ENCODE measurements at regions not wholly inside any gene's neighbourhood (a gene's known extent, or its start where the extent isn't known, plus 50 kb on each side); places are given as distances from the start of the nearest gene placed in this dataset.
"Not testable (repeated sequence)": the region's sequence is repeated elsewhere in the genome, so short reads cannot be mapped to it uniquely, and the experiment has no call there.

DNA sequence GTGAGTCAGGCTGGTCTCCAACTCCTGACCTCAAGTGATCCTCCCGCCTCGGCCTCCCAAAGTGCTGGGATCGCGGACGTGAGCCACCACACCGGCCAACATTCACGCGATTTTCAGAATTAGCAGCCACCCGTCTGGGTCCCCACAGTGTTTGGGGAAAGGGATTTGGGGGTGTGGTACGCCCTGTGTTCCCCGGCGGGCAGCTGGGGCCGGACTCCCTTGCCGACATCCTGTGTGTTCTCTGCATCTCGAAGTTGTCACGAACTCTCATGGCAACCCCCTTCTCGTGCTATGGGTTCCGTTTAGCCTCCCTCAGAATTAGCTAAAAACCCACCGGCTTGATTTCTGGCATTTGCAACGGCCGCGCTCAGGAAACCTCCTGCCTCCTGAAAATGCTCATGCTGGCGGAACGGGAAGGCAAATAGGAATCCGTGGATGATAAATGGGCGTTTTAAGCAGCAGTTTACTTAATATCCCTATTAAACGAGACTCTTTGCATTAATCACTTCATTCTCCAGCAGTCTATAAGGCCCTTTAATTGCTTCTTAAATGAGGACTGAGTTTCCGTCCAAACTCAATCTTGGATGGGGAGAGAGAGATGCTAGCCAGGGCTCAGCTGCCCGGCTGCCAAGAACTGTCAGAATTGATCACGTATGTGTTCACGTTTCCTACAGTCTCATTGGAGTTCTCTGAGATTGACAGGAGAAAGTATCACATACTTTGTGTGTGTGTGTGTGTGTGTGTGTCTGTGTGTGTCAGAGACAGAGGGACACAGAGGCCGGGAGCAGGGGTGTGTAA lies 78.9 kb upstream of the PPP2R3B start:
- no peak for DNase-seq (ENCODE audit: low spot score)

DNA sequence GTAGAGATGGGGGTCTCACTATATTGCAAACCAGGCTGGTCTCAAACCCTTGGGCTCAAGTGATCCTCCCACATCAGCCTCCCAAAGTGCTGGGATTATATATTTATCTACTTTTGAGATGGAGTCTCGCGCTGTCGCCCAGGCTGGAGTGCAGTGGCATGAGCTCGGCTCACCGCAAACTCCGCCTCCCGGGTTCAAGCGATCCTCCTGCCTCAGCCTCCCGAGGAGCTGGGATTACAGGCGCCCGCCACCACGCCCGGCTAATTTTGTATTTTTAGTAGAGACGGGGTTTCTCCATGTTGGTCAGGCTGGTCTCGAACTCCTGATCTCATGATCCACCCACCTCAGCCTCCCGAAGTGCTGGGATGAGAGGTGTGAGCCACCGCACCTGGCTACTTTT lies 80.1 kb upstream of the PPP2R3B start:
- DNase-seq (ENCODE audit: low spot score) = not testable (repeated sequence)

DNA sequence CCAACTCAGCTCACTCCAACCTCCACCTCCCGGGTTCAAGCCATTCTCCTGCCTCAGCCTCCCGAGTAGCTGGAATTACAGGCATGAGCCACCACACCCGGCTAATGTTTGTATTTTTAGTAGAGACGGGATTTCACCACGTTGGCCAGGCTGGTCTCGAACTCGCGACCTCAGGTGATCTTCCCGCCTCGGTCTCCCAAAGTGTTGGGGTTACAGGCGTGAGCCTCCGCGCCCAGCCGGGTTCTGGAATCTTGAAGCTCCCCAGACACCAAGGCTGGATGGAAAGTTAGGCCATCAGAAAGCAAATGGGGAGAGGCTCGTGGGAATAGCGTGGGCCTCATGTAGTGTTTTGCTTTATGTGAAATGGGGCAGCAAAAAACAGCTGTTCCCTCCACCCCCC lies 81.0 kb upstream of the PPP2R3B start:
- DNase-seq (ENCODE audit: low spot score) = not testable (repeated sequence)

DNA sequence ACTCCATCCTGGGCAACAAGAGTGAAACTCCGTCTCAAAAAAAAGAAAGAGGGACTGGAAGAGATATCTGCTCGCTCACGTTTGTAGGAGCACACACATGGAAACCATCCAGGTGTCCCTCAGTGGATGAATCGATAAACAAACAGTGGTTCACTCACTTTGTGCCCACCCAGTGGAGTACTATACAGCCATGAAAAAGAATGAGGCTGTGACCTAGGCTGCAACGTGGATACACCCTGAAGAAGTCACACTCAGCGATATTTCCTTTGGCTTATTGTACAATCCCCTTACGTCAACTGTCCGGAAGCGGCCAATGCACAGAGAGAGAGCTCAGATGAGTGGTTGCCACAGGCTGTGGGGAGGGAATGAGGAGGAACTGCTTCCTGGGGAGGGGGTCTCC lies 82.3 kb upstream of the PPP2R3B start:
- no peak for DNase-seq (ENCODE audit: low spot score)

- no peak for DNase-seq (ENCODE audit: low spot score)
Observed at GRCh38 chrX:470686-471085, 84.0 kb upstream of the PPP2R3B start.

DNA sequence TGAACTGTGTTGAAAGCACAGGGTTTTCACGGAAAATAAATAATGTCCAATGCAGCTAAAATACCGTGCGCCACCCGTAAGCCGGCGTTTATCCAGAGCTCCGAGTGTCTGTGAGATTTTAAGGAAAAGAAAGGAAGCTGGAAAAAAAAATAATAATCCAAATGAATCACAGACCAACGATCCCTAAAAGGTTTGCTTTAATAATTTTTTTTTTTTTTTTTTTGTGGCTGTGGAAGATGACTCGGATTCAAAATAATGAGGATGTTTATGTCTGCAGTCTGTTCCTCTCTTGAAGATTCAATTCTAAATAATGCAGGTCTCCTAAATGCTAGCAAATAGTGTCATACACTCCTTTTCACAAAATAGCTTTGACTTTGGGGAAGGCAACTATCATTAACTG lies 84.6 kb upstream of the PPP2R3B start:
- DNase-seq (ENCODE audit: low spot score) = no peak

GRCh38 chrX:472275-472674 lies 85.6 kb upstream of the PPP2R3B start:
- not testable (repeated sequence) for DNase-seq (ENCODE audit: low spot score)

DNA sequence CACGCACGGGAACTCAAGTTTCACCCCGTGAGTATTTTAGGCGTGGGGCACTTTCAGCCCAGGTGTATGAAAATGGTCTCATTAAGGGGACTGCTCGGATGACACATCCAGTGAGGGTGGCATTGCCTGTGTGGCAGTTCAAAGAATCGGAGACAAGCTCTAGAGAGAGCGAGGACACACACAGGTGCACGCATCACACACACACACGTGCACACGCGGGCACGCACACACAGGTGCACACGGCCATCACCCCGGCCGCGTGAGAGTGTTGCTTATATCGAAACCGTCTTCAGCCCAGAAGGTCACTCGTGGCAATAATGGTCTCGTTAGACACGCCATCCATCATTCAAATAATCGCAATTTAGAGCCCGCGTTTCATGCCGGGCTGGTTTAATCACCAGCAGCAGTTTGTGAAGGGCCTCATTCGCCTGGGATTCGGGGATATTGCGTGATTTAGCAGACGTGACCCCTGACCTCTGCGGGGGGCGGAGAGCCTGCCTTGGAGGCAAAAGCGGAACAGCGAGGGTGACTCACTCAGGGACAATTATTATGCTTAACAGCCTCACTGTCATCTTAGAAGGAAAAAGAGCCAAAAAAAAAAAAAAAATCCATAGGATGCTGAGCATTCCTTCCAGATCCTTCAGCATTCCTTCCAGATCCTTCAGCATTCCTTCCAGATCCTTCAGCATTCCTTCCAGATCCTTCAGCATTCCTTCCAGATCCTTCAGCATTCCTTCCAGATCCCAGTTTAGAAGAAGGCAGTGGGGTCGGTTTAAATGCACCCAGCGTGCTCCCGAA lies 89.4 kb upstream of the PPP2R3B start:
- DNase-seq (ENCODE audit: low spot score) = peak; percentile 84

GRCh38 chrX:476724-477075 lies 90.0 kb upstream of the PPP2R3B start:
- peak; percentile 30 for DNase-seq (ENCODE audit: low spot score)

DNA sequence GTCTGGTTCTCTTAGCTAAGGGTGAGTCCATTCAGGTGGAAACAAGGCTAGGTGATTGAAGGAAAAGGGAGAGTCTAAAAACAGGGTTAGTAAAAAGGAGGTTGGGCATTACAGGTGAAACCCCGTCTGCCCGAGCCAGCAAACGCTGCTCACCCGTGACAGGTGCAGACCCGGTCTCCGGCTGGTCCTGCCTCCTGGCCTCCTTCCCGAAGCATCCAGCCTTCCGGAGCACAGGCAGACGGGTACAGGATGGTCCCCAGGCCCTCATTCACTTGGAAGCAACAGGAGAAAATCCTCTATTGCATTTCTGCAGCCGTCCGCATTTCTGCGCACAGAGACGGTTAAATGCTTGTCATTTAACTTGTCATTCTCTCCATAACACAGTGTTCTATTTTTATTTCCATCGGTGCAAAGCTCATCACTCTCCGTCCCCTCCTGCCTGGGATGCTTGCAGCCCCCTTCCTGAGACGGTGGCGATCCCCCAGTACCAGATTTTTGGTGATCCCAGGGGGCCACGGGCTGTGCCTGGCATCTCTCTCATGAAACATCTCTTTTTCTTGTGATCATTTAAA lies 90.8 kb upstream of the PPP2R3B start:
- DNase-seq (ENCODE audit: low spot score) = no peak

GRCh38 chrX:479273-479981 lies 92.7 kb upstream of the PPP2R3B start:
- DNase-seq (ENCODE audit: low spot score) = no peak

DNA sequence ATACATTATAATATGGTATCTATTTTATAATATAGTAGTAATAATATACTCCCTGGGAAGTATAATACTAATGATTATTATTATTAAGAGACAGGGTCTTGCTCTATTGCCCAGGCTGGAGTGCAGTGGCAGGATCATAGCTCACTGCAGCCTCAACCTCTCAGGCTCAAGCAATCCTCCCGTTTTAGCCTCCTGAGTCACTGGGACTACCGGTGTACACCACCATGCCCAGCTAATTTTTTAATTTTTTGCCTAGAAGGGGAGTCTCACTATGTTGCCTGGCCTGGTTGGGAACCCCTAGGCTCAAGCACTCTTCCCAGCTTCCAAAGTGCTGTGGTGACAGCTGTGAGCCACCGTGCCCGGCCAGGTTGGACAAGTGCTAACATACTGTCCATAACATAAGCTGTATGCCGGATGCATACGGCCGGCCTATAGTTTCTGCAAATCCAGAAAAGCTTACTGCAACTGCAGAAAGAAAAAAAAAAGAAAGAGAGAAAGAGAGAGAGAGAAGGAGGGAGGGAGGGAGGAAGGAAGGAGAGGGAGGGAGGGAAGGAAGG lies 94.2 kb upstream of the PPP2R3B start:
- DNase-seq (ENCODE audit: low spot score) = no peak

DNA sequence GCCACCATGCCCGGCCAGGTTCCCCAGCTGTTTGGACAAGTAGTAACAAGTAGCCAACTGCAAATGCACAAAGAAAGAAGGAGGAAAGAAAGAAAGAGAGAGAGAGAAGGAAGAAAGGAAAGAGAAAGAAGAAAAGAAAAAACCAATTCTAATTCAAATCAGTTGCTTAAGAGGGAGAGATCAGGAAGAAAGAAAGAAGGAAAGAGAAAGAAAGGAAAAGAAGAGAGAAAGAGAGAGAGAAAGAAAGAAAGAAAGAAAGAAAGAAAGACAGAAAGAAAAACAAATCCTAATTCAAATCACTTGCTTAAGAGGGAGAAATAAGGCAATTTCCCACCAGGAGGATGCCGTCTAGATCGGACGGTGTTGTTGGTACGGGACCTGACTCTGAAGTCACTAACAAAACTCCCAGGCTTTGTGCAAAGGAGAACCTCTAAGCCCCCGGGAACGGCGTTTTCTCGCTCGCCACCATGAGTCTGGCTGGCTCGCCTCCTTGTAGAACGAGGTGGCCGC lies 95.5 kb upstream of the PPP2R3B start:
- DNase-seq (ENCODE audit: low spot score) = no peak

DNA sequence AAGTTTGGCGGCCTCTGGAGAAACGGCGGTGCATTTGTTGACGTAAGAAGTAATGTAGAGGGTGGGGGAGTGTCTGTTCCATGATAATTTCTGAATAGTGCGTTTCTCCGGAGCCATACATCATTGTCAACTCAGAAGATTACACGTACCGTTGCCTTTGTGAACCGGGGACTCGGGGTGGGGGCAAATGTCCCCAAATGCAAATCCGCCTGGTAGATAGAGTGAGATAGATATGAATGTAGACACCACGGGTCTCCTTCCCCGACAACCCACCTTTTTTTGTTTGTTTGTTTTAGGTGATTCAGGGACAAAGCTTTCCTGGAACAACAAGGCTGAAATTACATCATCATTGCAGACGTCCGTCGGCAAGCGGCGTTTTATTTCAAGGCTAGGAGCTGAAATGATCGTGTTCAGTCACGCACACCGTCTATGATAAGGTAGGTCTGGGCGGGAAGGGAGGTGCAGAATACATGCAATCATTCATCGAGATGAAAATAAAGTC lies 96.0 kb upstream of the PPP2R3B start:
- peak; percentile 22 for DNase-seq (ENCODE audit: low spot score)

GRCh38 chrX:485368-485767 lies 98.7 kb upstream of the PPP2R3B start:
- DNase-seq (ENCODE audit: low spot score) = no peak

DNA sequence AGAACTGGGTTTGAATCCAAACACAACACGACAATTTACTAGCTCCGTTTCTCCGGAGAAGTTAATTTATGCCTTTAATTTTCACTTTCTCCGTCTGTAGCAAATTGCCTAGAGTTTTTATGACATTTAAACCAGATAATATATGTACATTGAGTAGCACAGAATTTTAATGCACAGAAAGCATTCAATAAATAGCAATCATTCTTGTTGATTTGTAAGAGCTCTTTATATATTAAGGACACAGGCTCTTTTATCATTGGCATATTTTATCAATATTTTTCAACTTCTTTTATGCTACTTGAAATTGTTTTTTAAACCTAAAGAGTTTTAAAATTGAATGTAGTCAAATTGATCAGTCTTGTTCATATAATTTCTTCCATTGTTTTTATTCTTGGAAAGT lies 99.6 kb upstream of the PPP2R3B start:
- DNase-seq (ENCODE audit: low spot score) = no peak

- no peak for DNase-seq (ENCODE audit: low spot score)
Observed at GRCh38 chrX:487836-488235, 101.1 kb upstream of the PPP2R3B start.

DNA sequence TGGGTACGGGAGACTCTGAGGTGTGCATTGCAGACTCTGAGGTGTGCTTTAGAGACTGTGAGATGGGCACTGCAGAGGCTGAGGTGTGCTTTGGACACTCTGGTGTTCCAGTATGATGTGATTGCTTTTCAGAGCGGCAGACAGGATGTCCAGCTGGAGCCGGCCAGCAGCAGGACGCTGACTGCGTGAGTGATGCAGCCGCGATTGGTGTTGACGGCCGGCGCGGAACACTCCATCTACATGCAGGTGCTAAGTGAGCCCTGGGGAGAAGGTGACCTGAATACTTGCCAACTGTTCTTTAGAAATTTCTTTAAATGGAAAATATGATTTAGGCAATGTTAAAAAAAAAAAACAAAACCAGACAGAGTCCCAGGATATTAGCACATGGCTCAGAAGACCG lies 103.1 kb upstream of the PPP2R3B start:
- DNase-seq (ENCODE audit: low spot score) = no peak

GRCh38 chrX:497186-498014 lies 110.7 kb upstream of the PPP2R3B start:
- DNase-seq (ENCODE audit: low spot score) = no peak

GRCh38 chrX:498901-499300 lies 112.2 kb upstream of the PPP2R3B start:
- DNase-seq (ENCODE audit: low spot score) = not testable (repeated sequence)
